ENCODE measurements at regions not wholly inside any gene's neighbourhood (a gene's known extent, or its start where the extent isn't known, plus 50 kb on each side); places are given as distances from the start of the nearest gene placed in this dataset.

- TF ChIP-seq MAX (IDR thresholded peaks at IDR 0.05) (no peak), YY1 (IDR thresholded peaks at IDR 0.05; ENCODE audit: low read depth) (no peak), TEAD4 (IDR thresholded peaks at IDR 0.05) (no peak), FOXM1 (IDR thresholded peaks at IDR 0.05; ENCODE audit: borderline replicate concordance, low read depth) (no peak), TAF1 (IDR thresholded peaks at IDR 0.05; ENCODE audit: low read depth) (no peak), RAD21 (IDR thresholded peaks at IDR 0.05; ENCODE audit: low read depth) (no peak), USF1 (IDR thresholded peaks at IDR 0.05) (no peak), ZBTB7A (IDR thresholded peaks at IDR 0.05; ENCODE audit: low read depth) (no peak), EP300 (IDR thresholded peaks at IDR 0.05; ENCODE audit: borderline replicate concordance) (no peak)
- TF ChIP-seq, protein P1, sequence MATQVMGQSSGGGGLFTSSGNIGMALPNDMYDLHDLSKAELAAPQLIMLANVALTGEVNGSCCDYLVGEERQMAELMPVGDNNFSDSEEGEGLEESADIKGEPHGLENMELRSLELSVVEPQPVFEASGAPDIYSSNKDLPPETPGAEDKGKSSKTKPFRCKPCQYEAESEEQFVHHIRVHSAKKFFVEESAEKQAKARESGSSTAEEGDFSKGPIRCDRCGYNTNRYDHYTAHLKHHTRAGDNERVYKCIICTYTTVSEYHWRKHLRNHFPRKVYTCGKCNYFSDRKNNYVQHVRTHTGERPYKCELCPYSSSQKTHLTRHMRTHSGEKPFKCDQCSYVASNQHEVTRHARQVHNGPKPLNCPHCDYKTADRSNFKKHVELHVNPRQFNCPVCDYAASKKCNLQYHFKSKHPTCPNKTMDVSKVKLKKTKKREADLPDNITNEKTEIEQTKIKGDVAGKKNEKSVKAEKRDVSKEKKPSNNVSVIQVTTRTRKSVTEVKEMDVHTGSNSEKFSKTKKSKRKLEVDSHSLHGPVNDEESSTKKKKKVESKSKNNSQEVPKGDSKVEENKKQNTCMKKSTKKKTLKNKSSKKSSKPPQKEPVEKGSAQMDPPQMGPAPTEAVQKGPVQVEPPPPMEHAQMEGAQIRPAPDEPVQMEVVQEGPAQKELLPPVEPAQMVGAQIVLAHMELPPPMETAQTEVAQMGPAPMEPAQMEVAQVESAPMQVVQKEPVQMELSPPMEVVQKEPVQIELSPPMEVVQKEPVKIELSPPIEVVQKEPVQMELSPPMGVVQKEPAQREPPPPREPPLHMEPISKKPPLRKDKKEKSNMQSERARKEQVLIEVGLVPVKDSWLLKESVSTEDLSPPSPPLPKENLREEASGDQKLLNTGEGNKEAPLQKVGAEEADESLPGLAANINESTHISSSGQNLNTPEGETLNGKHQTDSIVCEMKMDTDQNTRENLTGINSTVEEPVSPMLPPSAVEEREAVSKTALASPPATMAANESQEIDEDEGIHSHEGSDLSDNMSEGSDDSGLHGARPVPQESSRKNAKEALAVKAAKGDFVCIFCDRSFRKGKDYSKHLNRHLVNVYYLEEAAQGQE (IDR thresholded peaks at IDR 0.05; ENCODE audit: low read depth) = no peak
Observed at GRCh38 chr17:77490361-77491183, 349.8 kb downstream of the SEC14L1 start.

Measured in Ishikawa (cell line).